BJ (cell line): ENCODE measurements at regions not wholly inside any gene's neighbourhood (a gene's known extent, or its start where the extent isn't known, plus 50 kb on each side); places are given as distances from the start of the nearest gene placed in this dataset.

Source experiments
- CTCF ChIA-PET: fragments of 350-600 bp; formaldehyde crosslinking; extraction: SDS; loops from one replicate; lab custom pipeline; 2021; ENCODE audit warnings: antibody characterized with exemption, inconsistent platforms; lab: Yijun Ruan, JAX
- POLR2A ChIA-PET: fragments of 300-600 bp; sonication (Branson Sonifier 250); formaldehyde crosslinking; extraction: SDS; loops from one replicate; lab custom pipeline; 2021; ENCODE audit warnings: antibody characterized with exemption; lab: Charles Lee
- DNase-seq: peaks from one replicate; pipeline ENCODE4 v3.0.0-alpha.2; 2011; ENCODE audit warnings: low read depth
- H3K27me3 ChIP-seq: 2 replicates; pipeline ENCODE4 v1.6.0; 2011; ENCODE audit warnings: low read length; ENCODE audit not compliant: control insufficient read depth, insufficient read depth
- H3K36me3 ChIP-seq: 2 replicates; pipeline ENCODE4 v1.5.1; 2011; ENCODE audit warnings: low read length; ENCODE audit not compliant: control insufficient read depth, insufficient read depth
- H3K4me3 ChIP-seq: 2 replicates; pipeline ENCODE4 v1.5.1; 2011; ENCODE audit warnings: low read depth, mild to moderate bottlenecking, control low read depth, low read length
- CTCF ChIP-seq: IDR thresholded peaks from 2 replicates; pipeline ENCODE4 v1.5.1; 2011; ENCODE audit warnings: low read depth, mild to moderate bottlenecking, control low read depth, inconsistent platforms, low read length, moderate library complexity; ENCODE audit not compliant: insufficient read depth

- POLR2A ChIA-PET, result no interaction called here
- CTCF ChIA-PET, result interaction anchor here (1.6 kb wide), 1 partner anchor 10 kb away, joined by 3 read pairs; no protein-coding TSS in a partner anchor
These were observed 743.8 kb downstream of the FAT4 start for GRCh38 chr4:126058596-126058995.

DNA sequence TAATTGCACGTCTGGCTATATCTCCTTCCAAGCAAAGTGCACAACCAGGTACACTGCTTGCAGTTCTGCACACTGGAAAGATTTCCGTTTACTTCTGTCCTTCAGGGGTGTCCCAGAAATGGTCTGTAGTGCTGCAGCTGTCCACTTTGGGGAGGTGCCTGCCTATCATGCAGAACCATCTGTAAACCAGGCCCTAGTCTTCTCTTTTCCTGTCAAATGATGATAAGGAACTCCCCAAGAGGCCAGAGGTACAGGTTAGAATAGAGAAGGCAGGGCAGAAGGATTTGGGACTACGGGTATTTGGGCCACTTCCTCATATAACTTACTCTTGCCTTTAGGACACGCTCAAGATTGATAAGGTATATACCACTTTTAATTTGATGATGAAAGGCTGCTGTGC, 746.9 kb downstream of the FAT4 start:
- ChIA-PET CTCF (no interaction called here), POLR2A (no interaction called here)
- no peaks in the 10 kb centered on the region for H3K27me3 ChIP-seq
- no peak for DNase-seq
- H3K4me3 ChIP-seq, result no peak overlapping the region
- no peaks in the 10 kb centered on the region for H3K36me3 ChIP-seq
- TF ChIP-seq CTCF, result no peak

More at GRCh38 chr4:126058596-126058995, 743.8 kb downstream of the FAT4 start:
- no peaks in the 10 kb centered on the region for H3K36me3 ChIP-seq
- no peaks in the 10 kb centered on the region for H3K27me3 ChIP-seq
- DNase-seq, result no peak
- TF ChIP-seq CTCF, result no peak
- H3K4me3 ChIP-seq, result no peak overlapping the region

- H3K36me3 ChIP-seq, result no peaks in the 10 kb centered on the region
- H3K4me3 ChIP-seq, result no peak overlapping the region
- TF ChIP-seq CTCF, result no peak
- H3K27me3 ChIP-seq, result no peaks in the 10 kb centered on the region
- ChIA-PET POLR2A (no interaction called here), CTCF (no interaction called here)
- DNase-seq, result no peak
These were observed 750.3 kb downstream of the FAT4 start for GRCh38 chr4:126065016-126065415.

DNA sequence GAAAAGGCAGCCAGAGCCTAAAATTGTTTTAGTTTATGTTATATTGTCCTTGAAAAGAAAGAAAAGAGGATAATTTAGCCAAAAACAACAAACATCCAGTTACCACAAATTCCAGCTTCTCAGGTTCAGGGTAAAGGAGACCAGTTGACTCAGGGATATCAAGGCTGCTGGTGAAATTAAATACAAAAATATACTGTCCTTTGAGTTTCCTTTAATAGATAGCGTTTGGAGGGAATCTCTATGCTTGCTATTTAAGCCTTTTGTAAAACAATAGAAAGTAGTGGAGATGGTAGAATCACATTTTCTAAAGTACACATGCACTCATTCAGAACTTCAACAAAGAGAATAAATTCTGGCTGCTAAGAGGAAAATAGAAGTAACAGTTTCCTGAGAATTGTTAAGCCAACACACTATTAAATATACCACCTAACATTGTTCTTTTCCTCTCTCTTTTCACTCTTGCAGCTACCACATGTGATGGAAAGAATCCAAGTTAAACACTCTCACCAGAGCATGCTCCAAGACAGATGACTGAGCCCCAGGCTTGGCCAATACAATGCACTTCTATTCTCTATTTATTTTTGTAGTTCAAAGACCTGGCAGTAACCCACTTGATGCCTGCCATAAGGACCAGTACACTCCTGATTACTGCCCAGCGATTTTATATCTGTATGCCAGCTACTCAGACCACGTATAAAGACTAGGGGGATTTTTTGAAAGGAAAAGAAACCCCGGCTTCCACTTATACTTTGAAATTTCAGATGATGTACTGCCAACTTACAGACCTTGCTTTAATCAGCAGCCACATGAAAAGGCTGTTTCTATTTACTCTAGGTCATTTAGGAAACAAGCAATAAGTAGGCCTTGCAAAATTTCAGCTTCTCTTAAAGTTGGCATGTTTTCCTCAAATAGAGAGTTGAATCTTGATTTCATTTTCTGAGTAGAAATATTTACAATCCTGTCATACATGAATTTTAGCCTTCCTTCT, 756.9 kb downstream of the FAT4 start:
- Histone ChIP-seq H3K27me3 (no peaks in the 10 kb centered on the region), H3K4me3 (no peak overlapping the region), H3K36me3 (no peaks in the 10 kb centered on the region)
- no peak for TF ChIP-seq CTCF
- ChIA-PET POLR2A (no interaction called here), CTCF (interaction anchor here (1.0 kb wide), 1 partner anchor 12 kb away, joined by 3 read pairs; no protein-coding TSS in a partner anchor)
- DNase-seq, result no peak

DNA sequence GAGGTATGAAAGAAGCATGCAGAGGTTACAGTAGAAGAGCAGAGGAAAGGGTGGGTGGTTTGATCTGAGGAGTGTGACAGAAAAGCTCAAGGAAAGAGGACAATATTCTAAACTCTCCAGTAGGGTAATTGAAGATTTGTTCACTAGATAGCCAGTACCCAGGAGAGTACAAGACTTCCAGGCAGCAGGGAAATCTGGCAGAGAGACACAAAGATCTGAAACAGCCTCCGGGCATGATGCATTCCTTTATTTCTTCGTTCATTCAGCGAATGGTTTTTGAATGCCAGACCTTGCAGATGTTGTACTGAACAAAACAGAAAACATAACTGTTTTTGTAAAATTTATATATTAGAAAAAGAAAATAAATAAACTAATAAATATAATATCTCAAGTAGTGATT, 766.6 kb downstream of the FAT4 start:
- Histone ChIP-seq H3K27me3 (no peaks in the 10 kb centered on the region), H3K4me3 (no peak overlapping the region), H3K36me3 (no peaks in the 10 kb centered on the region)
- CTCF ChIA-PET, result no interaction called here
- no peak for DNase-seq
- TF ChIP-seq CTCF, result no peak
- POLR2A ChIA-PET, result no interaction called here
